NCI-H748 treated with DMSO at 0.1 percent for 48 hours (cell line): ENCODE measurements at regions not wholly inside any gene's neighbourhood (a gene's known extent, or its start where the extent isn't known, plus 50 kb on each side); places are given as distances from the start of the nearest gene placed in this dataset.

Source experiments
- DNase-seq: peaks from one replicate; lab custom pipeline; 2025; lab: John Stamatoyannopoulos, UW

DNA sequence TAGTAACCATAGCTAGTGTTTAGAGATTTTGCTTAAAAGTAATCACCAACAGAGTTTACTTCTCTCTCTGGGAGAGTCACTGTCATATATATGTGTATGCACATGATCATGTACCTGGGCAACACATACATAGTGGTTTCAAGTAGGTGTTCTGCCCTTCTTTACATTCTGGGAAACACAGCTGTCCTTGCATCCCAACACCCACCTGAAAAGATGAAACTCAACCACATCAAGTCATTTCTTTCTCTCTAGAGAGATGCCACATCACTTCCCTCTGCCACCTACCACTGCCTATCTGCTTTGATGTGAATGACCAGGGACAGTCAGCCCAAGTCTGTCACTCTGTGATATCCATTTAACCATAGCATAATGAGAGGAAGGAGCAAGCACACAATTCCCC is 155.8 kb upstream of the GADL1 start:
- no peak for DNase-seq

DNA sequence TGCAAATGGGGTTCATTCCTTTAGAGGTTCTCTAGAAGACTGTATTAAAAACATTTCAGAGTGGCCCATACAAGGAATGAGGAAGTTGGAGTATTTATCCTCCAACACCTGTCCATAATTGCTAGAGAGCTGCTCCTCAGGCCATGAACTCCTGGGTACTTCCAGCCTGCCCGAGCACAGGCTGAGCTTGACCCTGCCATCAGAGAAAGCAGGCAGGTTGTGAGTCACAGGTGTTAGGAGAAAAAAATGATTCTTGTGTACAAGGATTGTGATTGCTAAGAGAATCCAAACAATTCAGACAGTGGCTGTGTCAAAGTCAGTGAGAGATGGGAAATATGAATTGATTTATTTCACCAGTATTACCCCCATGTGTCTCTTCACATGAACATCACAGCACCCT is 156.8 kb upstream of the GADL1 start:
- no peak for DNase-seq

GRCh38 chr3:31053299-31053698 is 158.8 kb upstream of the GADL1 start:
- DNase-seq, result no peak

DNA sequence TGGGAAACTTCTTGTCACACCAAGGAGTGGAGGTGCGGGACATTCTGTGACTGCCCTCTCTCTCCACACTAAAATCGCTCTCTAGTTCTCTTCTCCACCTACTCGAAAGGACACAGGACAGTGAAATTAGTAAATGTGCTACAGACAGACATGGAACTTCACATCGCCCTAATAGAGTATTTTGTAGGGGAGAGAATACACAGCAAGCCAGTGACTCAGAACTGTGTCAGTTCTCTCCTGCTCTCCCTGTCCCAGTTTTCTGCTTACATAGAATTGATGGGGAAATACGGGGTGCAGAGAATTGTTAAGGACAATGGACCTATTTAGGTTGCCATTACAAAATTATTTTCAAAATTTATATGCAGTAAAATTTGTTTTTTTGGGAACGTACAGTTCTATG is 159.6 kb upstream of the GADL1 start:
- no peak for DNase-seq

DNA sequence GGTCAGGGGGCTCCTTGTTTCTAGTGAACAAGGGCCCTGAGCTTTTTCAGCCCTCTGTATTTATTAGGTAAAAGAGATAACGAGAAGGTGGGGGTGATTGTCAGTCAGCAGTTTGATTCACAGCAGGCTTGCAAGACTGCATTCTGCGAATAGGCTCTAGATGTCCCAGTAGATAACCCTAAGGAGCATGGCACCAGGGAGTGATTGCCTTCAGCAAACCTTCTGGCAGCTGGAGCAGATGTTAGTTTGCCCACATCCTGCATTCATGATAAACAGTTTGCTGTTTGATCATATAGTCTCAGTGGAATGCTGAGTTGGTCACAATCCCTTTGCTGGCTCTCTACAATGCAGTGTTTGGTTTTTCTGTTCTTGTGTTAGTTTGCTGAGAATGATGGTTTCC is 161.3 kb upstream of the GADL1 start:
- no peak for DNase-seq

GRCh38 chr3:31057891-31058290 is 163.4 kb upstream of the GADL1 start:
- no peak for DNase-seq

GRCh38 chr3:31064021-31064420 is 169.6 kb upstream of the GADL1 start:
- no peak for DNase-seq

DNA sequence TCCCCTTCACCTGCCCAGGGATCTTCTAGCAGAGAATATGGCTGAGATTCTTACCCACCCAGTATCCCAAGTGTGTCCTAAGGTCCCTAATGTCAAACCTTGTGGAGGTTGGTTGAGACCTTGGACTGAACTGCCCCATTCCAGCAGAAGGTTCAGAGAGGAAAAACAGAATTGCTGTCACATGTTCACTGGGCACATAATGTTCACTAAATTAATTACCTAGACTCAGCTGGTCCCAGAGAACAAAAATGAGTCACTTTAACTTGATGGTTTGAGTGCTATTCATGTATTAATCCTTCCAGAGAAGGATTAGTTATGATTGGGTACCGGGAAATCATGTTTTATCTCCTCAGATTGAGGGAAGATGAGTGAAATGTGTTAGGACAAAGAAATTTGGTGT is 171.3 kb upstream of the GADL1 start:
- DNase-seq, result no peak

- DNase-seq, result no peak
These were observed 172.5 kb upstream of the GADL1 start for GRCh38 chr3:31067004-31067403.

DNA sequence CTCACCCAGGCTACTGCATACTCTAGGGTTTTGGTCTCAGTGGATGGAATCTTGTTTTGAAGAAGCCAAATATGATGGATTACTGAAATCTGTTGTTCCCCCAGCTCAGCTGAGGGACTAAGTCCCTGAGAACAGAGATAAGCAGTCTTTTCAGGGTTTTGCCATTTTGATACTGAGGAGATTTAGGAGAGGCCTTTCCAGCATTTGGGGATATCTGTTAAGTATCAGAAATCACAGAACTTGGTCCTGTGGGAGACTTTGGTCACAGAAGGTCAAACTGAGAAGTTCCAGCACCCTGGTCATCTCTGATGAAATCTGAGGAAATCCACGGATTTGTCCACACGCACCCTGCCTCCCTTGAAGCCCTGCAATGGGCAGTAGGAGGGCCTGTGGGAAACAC is 181.0 kb upstream of the GADL1 start:
- DNase-seq, result no peak

- no peak for DNase-seq
These were observed 181.4 kb upstream of the GADL1 start for GRCh38 chr3:31075876-31076275.

- no peak for DNase-seq
These were observed 182.7 kb upstream of the GADL1 start for GRCh38 chr3:31077021-31077601.

- no peak for DNase-seq
These were observed 183.4 kb upstream of the GADL1 start for GRCh38 chr3:31077826-31078225.

- no peak for DNase-seq
These were observed 185.2 kb upstream of the GADL1 start for GRCh38 chr3:31079689-31080088.

GRCh38 chr3:31081018-31081662 is 186.7 kb upstream of the GADL1 start:
- no peak for DNase-seq

DNA sequence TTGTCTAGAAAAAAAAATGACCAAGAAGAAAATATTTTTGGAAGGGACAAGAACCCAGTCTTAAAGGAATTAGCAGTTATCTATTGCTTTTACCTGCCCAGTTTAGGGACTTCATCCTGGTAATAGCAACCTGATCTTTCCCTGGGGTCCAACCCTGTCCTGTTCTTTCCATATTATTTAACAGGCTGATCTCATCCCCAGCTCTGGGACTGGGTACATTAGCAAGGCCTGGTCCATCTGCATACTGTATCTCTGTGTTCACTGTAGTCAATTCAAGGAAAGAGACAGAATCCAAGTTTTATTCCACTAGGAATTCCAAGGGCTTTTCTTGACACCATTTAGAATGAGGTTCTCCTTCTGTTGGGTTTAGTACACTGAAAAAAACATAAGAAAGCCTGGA is 191.7 kb upstream of the GADL1 start:
- DNase-seq, result no peak

DNA sequence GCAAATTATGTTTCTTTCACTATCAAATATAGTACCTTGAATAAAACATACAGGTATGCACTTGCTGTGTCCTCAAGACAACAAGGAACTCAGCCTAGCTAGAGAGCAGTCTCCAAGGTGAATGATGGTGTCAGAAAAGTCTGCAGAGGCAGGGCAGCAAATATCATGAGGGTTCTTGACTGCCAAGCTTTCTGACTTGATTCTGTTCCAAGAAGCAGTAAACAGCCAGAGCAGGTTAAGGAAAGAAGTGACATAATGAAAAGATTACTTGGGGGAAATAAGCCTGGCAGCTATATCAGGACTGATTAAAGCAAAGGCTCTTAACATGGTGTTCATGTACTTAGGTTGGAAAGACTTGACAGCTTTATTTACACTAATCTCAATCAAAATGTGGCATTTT is 192.2 kb upstream of the GADL1 start:
- no peak for DNase-seq

- DNase-seq, result no peak
These were observed 197.3 kb upstream of the GADL1 start for GRCh38 chr3:31091748-31092147.

GRCh38 chr3:31092748-31093589 is 198.5 kb upstream of the GADL1 start:
- no peak for DNase-seq

DNA sequence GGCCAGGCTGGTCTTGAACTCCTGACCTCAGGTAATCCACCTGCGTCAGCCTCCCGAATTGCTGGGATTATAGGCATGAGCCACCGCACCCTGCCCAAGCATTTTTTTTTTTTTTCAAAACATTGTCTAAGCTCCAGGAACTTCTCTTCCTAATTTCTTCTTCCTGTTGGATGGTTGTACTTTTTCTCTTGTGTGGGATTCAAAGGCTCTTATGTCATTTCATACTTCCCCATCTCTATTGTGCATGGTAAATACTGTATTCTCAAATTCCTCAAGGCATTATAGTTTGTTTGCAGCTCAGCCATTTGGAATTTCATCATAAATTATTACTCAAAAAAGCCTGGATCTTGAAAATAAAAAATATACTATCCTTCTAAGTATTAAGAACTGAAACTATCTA is 199.1 kb upstream of the GADL1 start:
- DNase-seq, result no peak

- DNase-seq, result no peak
These were observed 199.6 kb upstream of the GADL1 start for GRCh38 chr3:31094048-31094447.

DNA sequence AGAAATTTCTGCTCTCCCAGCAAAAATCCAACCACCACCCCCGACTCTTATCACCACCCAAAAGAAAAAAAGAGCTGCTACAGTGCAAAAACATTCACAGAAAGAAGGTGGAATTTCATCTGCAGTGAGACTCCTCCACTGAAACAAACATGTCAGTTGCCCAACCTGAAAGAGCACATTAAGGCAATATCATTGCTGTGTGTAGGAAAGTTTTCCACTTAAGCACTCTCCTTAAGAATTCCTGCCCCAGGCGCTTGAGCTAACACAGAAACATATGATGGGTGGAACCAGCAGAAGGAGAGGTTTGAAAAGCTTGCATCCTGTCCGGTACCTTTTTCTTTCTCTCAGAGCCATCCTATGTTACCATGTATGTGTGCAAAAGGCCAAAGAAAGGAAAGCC is 200.8 kb upstream of the GADL1 start:
- DNase-seq, result no peak

GRCh38 chr3:31096661-31097395 is 202.4 kb upstream of the GADL1 start:
- no peak for DNase-seq
